Neural progenitor cell (in vitro differentiated cells): ENCODE measurements at regions not wholly inside any gene's neighbourhood (a gene's known extent, or its start where the extent isn't known, plus 50 kb on each side); places are given as distances from the start of the nearest gene placed in this dataset.

ENCODE experiments used
- EZH2 ChIP-seq: fragments of 200-600 bp; sonication (generic); IDR thresholded peaks from 2 replicates; pipeline ENCODE4 v1.6.1; 2017; ENCODE audit warnings: antibody characterized with exemption, mild to moderate bottlenecking, moderate library complexity
- EZH2phosphoT487 ChIP-seq: fragments of 200-600 bp; sonication (generic); IDR thresholded peaks from 2 replicates; pipeline ENCODE4 v1.6.1; 2017; ENCODE audit warnings: antibody characterized with exemption
- TF ChIP-seq, protein P1 (sequence below): fragments of 200-600 bp; sonication (generic); IDR thresholded peaks from 2 replicates; pipeline ENCODE4 v1.5.1; 2017; ENCODE audit warnings: antibody characterized with exemption, mild to moderate bottlenecking

- TF ChIP-seq, protein P1, sequence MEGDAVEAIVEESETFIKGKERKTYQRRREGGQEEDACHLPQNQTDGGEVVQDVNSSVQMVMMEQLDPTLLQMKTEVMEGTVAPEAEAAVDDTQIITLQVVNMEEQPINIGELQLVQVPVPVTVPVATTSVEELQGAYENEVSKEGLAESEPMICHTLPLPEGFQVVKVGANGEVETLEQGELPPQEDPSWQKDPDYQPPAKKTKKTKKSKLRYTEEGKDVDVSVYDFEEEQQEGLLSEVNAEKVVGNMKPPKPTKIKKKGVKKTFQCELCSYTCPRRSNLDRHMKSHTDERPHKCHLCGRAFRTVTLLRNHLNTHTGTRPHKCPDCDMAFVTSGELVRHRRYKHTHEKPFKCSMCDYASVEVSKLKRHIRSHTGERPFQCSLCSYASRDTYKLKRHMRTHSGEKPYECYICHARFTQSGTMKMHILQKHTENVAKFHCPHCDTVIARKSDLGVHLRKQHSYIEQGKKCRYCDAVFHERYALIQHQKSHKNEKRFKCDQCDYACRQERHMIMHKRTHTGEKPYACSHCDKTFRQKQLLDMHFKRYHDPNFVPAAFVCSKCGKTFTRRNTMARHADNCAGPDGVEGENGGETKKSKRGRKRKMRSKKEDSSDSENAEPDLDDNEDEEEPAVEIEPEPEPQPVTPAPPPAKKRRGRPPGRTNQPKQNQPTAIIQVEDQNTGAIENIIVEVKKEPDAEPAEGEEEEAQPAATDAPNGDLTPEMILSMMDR, result no peak
- TF ChIP-seq EZH2 (no peak), EZH2phosphoT487 (no peak)
Observed at GRCh38 chr15:39478996-39479395, 101.9 kb upstream of the THBS1 start.
